ENCODE measurements at regions not wholly inside any gene's neighbourhood (a gene's known extent, or its start where the extent isn't known, plus 50 kb on each side); places are given as distances from the start of the nearest gene placed in this dataset.

- Histone ChIP-seq H3K27ac (ENCODE audit: low read depth, low read length, poor library complexity, severe bottlenecking) (no peak overlapping the region), H3K4me1 (ENCODE audit: insufficient read depth, low read length, severe bottlenecking) (no peaks in the 10 kb centered on the region), H3K4me3 (ENCODE audit: low read depth, low read length, poor library complexity, severe bottlenecking) (no peak overlapping the region), H3F3A (ENCODE audit: insufficient read depth, low read length) (no peaks in the 10 kb centered on the region), H3K9me3 (ENCODE audit: low read length) (no peaks in the 10 kb centered on the region), H3K27me3 (ENCODE audit: insufficient read depth, low read length) (no peaks in the 10 kb centered on the region), H3K9me2 (ENCODE audit: low read depth, low read length) (no peaks in the 10 kb centered on the region), H2AFZ (ENCODE audit: low read length) (no peak overlapping the region), H3K4me2 (ENCODE audit: low read length) (no peak overlapping the region), H3K79me2 (ENCODE audit: insufficient read depth, low read length) (no peaks in the 10 kb centered on the region), H4K20me1 (ENCODE audit: insufficient read depth, low read length) (no peaks in the 10 kb centered on the region), H3K36me3 (ENCODE audit: insufficient read depth, low read length) (no peaks in the 10 kb centered on the region), H3K9ac (ENCODE audit: low read length) (no peak overlapping the region)
- no peak for TF ChIP-seq EZH2 (IDR thresholded peaks at IDR 0.05; ENCODE audit: borderline replicate concordance, low read length)
- TF ChIP-seq, protein P1, sequence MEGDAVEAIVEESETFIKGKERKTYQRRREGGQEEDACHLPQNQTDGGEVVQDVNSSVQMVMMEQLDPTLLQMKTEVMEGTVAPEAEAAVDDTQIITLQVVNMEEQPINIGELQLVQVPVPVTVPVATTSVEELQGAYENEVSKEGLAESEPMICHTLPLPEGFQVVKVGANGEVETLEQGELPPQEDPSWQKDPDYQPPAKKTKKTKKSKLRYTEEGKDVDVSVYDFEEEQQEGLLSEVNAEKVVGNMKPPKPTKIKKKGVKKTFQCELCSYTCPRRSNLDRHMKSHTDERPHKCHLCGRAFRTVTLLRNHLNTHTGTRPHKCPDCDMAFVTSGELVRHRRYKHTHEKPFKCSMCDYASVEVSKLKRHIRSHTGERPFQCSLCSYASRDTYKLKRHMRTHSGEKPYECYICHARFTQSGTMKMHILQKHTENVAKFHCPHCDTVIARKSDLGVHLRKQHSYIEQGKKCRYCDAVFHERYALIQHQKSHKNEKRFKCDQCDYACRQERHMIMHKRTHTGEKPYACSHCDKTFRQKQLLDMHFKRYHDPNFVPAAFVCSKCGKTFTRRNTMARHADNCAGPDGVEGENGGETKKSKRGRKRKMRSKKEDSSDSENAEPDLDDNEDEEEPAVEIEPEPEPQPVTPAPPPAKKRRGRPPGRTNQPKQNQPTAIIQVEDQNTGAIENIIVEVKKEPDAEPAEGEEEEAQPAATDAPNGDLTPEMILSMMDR (IDR thresholded peaks at IDR 0.05; ENCODE audit: low read length), result no peak
These were observed 243.4 kb downstream of the BMP7 start for GRCh38 chr20:57023007-57023406.

- Histone ChIP-seq H3F3A (ENCODE audit: insufficient read depth, low read length) (no peaks in the 10 kb centered on the region), H3K9me3 (ENCODE audit: low read length) (no peaks in the 10 kb centered on the region), H3K9ac (ENCODE audit: low read length) (no peak overlapping the region), H3K36me3 (ENCODE audit: insufficient read depth, low read length) (no peaks in the 10 kb centered on the region), H3K4me1 (ENCODE audit: insufficient read depth, low read length, severe bottlenecking) (no peaks in the 10 kb centered on the region), H3K4me2 (ENCODE audit: low read length) (no peak overlapping the region), H3K27ac (ENCODE audit: low read depth, low read length, poor library complexity, severe bottlenecking) (no peak overlapping the region), H3K27me3 (ENCODE audit: insufficient read depth, low read length) (no peaks in the 10 kb centered on the region), H3K9me2 (ENCODE audit: low read depth, low read length) (no peaks in the 10 kb centered on the region), H3K79me2 (ENCODE audit: insufficient read depth, low read length) (no peaks in the 10 kb centered on the region), H3K4me3 (ENCODE audit: low read depth, low read length, poor library complexity, severe bottlenecking) (no peak overlapping the region), H4K20me1 (ENCODE audit: insufficient read depth, low read length) (no peaks in the 10 kb centered on the region), H2AFZ (ENCODE audit: low read length) (no peak overlapping the region)
- TF ChIP-seq, protein P1 (IDR thresholded peaks at IDR 0.05; ENCODE audit: low read length), result no peak
- no peak for TF ChIP-seq EZH2 (IDR thresholded peaks at IDR 0.05; ENCODE audit: borderline replicate concordance, low read length)
These were observed 242.4 kb downstream of the BMP7 start for GRCh38 chr20:57023997-57024396.

DNA sequence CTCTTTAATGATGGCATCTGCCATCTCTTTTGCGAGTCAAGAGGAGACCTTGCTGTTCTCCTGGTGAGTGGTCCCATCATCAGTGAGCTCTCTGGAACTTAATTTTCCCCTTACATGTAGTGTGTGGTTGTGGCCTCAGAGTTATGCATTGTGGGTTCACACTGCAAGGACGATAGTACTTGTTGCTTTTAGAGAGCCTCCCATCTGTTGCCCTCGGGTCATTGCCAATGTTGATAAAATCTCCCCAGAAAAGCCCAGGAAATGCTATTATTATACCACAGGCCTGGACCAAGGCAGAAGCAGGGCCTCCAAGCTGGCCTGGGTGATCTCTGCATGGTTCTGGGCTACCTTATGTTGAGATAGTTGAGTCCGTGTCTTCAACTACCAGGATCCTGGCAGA is 241.6 kb downstream of the BMP7 start:
- no peak overlapping the region for H3K27ac ChIP-seq (ENCODE audit: low read depth, low read length, poor library complexity, severe bottlenecking)

More for the DNA sequence above, 241.6 kb downstream of the BMP7 start:
- H3K9me2 ChIP-seq (ENCODE audit: low read depth, low read length), result no peaks in the 10 kb centered on the region
- no peaks in the 10 kb centered on the region for H3K27me3 ChIP-seq (ENCODE audit: insufficient read depth, low read length)
- no peaks in the 10 kb centered on the region for H4K20me1 ChIP-seq (ENCODE audit: insufficient read depth, low read length)
- H2AFZ ChIP-seq (ENCODE audit: low read length), result no peak overlapping the region
- no peak overlapping the region for H3K4me3 ChIP-seq (ENCODE audit: low read depth, low read length, poor library complexity, severe bottlenecking)
- no peak overlapping the region for H3K4me2 ChIP-seq (ENCODE audit: low read length)
- H3K36me3 ChIP-seq (ENCODE audit: insufficient read depth, low read length), result no peaks in the 10 kb centered on the region
- H3K4me1 ChIP-seq (ENCODE audit: insufficient read depth, low read length, severe bottlenecking), result no peaks in the 10 kb centered on the region
- no peaks in the 10 kb centered on the region for H3F3A ChIP-seq (ENCODE audit: insufficient read depth, low read length)
- no peak overlapping the region for H3K9ac ChIP-seq (ENCODE audit: low read length)
- no peak for TF ChIP-seq EZH2 (IDR thresholded peaks at IDR 0.05; ENCODE audit: borderline replicate concordance, low read length)
- TF ChIP-seq, protein P1 (IDR thresholded peaks at IDR 0.05; ENCODE audit: low read length), result no peak
- H3K79me2 ChIP-seq (ENCODE audit: insufficient read depth, low read length), result no peaks in the 10 kb centered on the region
- H3K9me3 ChIP-seq (ENCODE audit: low read length), result no peaks in the 10 kb centered on the region
